ENCODE measurements at regions not wholly inside any gene's neighbourhood (a gene's known extent, or its start where the extent isn't known, plus 50 kb on each side); places are given as distances from the start of the nearest gene placed in this dataset.

GRCh38 chr2:129263939-129264338 is 715.5 kb upstream of the RAB6C start:
- TF ChIP-seq EP300 (IDR thresholded peaks at IDR 0.05; ENCODE audit: low read depth in 2 of 2, low read length in 2 of 2), result no peak
- no peak for TF ChIP-seq EP300 (CRISPR knock-in tag; IDR thresholded peaks at IDR 0.05; ENCODE audit: borderline replicate concordance)
- no peak for TF ChIP-seq CTCF (CRISPR knock-in tag; IDR thresholded peaks at IDR 0.05)
- no peak for TF ChIP-seq HMGXB4 (CRISPR knock-in tag; IDR thresholded peaks at IDR 0.05; ENCODE audit: borderline replicate concordance in 1 of 2, low read depth in 1 of 2)
- no peak for TF ChIP-seq ZNF546 (CRISPR knock-in tag; conservative IDR thresholded peaks at IDR 0.05)
